DOHH2 (cell line): ENCODE measurements at regions not wholly inside any gene's neighbourhood (a gene's known extent, or its start where the extent isn't known, plus 50 kb on each side); places are given as distances from the start of the nearest gene placed in this dataset.

ENCODE experiments used
- CTCF ChIP-seq: fragments of 200-600 bp; sonication (generic); IDR thresholded peaks from one replicate; pipeline ENCODE4 v1.5.1; 2014; ENCODE audit warnings: antibody characterized with exemption, mild to moderate bottlenecking, low read depth, low read length; ENCODE audit not compliant: poor library complexity, severe bottlenecking
- EZH2phosphoT487 ChIP-seq: fragments of 200-600 bp; sonication (generic); IDR thresholded peaks from 2 replicates; pipeline ENCODE4 v1.6.1; 2017; ENCODE audit warnings: borderline replicate concordance, mild to moderate bottlenecking, antibody characterized with exemption, low read length, moderate library complexity, mixed read lengths

- TF ChIP-seq EZH2phosphoT487 (no peak), CTCF (no peak)
These were observed 63.8 kb upstream of the PLEKHG7 start for GRCh38 chr12:92639017-92639416.
